NCI-H1417 (cell line): ENCODE measurements at regions not wholly inside any gene's neighbourhood (a gene's known extent, or its start where the extent isn't known, plus 50 kb on each side); places are given as distances from the start of the nearest gene placed in this dataset.

Experiments used
- DNase-seq, 3 experiments: peaks; one replicate each; lab custom pipeline; 2025; lab: John Stamatoyannopoulos, UW

GRCh38 chr14:101178184-101179072 is 274.9 kb upstream of the RTL1 start:
- no peak for DNase-seq

- DNase-seq = no peak
Measured at GRCh38 chr14:101179691-101180211, 276.2 kb upstream of the RTL1 start.

- DNase-seq = no peak
Measured at GRCh38 chr14:101181446-101182313, 278.2 kb upstream of the RTL1 start.

- DNase-seq = no peak
Measured at GRCh38 chr14:101182476-101182875, 279.0 kb upstream of the RTL1 start.

GRCh38 chr14:101183376-101184103 is 280.0 kb upstream of the RTL1 start:
- no peak for DNase-seq

GRCh38 chr14:101184104-101184455 is 280.6 kb upstream of the RTL1 start:
- peak; percentile 29 to 55 (median 43) for DNase-seq

- peak in 1 of 3 experiments; percentile 34 for DNase-seq
Measured at GRCh38 chr14:101184572-101184971, 281.1 kb upstream of the RTL1 start.

- no peak for DNase-seq
Measured at GRCh38 chr14:101185073-101185835, 281.7 kb upstream of the RTL1 start.

GRCh38 chr14:101185946-101186345 is 282.4 kb upstream of the RTL1 start:
- no peak for DNase-seq

GRCh38 chr14:101186544-101186943 is 283.0 kb upstream of the RTL1 start:
- DNase-seq = peak; percentile 47 to 93 (median 81)

- DNase-seq = peak in 2 of 3 experiments; percentile 81 to 93
Measured at GRCh38 chr14:101186992-101187815, 283.7 kb upstream of the RTL1 start.

- no peak for DNase-seq
Measured at GRCh38 chr14:101187816-101188570, 284.5 kb upstream of the RTL1 start.

GRCh38 chr14:101188571-101188915 is 285.0 kb upstream of the RTL1 start:
- no peak for DNase-seq

- no peak for DNase-seq
Measured at GRCh38 chr14:101189266-101189665, 285.7 kb upstream of the RTL1 start.

- DNase-seq = no peak
Measured at GRCh38 chr14:101189962-101190560, 286.5 kb upstream of the RTL1 start.

GRCh38 chr14:101191101-101191720 is 287.7 kb upstream of the RTL1 start:
- peak in 2 of 3 experiments; percentile 15 to 22 for DNase-seq

- DNase-seq = no peak
Measured at GRCh38 chr14:101191721-101192660, 288.5 kb upstream of the RTL1 start.

GRCh38 chr14:101192661-101193000 is 289.1 kb upstream of the RTL1 start:
- no peak for DNase-seq
